Stimulated activated CD4-positive, alpha-beta T cell treated with anti-CD3 and anti-CD28 coated beads, Interleukin-15, amount 100 ng/mL, for 48 hours (primary cell): ENCODE measurements at regions not wholly inside any gene's neighbourhood (a gene's known extent, or its start where the extent isn't known, plus 50 kb on each side); places are given as distances from the start of the nearest gene placed in this dataset.

ENCODE experiments used
- DNase-seq, 2 donors: peaks; one replicate each; pipeline ENCODE4 v3.0.0-alpha.2; 2020; ENCODE audit warnings: low read depth in 2 of 2

GRCh38 chr2:185147361-185147760 lies 549.0 kb downstream of the ZNF804A start:
- DNase-seq = no peak

DNA sequence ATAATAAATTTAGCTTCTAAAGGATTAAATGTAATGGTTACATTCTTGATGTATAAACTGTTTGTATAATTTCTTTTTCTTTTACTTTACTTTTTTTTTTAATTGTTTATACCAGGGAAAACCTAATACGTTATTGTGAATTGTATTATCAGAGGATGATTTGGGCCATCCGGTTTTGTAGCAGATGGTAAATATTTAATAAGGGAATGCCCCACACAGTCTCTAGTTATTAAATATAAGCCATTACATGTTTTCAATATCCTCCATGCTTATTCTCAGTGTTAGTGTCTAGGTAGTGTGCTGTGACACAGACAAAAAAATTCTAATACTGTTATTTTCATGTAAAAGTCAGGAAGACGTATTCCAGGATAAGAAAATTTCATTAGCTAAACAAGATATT lies 553.9 kb downstream of the ZNF804A start:
- no peak for DNase-seq

DNA sequence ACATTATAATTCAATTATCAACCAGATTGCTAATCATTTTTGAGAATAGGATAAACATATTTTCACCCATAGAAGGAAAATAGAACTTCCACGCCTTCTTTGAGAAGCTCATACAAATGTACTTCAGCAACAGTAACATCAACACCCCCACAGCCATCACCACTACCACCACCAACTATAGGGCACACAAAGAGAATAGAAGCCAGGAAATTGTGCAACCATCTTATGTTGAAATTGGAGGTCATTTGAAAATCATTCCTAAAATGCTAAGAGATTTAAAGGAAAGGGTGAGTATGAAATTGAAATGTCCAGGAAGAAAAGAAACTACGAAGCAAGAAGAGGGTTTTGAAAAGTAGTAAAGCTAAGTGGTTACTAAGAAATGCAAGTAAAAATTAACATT lies 563.4 kb downstream of the ZNF804A start:
- DNase-seq = no peak

DNA sequence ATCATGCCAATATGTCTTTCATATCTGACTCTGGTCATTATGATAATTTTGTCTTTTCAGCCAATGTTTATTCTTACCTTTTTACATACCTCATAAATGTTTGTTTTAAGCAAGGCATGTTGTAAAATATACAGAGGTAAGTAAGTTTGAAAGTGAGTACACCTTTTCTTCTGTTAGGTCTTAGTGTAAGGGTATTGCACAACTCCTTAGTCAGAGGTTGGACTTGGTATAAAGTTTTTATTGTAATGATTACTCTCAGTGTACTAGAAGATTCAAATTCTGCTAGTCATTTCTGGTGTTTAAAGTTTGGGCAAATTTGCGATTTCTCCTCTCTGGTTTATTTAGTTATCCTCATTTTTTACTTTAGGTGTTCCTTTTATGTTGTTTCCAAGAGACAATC lies 564.3 kb upstream of the FSIP2 start:
- DNase-seq = no peak

GRCh38 chr2:185179743-185180142 lies 558.9 kb upstream of the FSIP2 start:
- DNase-seq = no peak

DNA sequence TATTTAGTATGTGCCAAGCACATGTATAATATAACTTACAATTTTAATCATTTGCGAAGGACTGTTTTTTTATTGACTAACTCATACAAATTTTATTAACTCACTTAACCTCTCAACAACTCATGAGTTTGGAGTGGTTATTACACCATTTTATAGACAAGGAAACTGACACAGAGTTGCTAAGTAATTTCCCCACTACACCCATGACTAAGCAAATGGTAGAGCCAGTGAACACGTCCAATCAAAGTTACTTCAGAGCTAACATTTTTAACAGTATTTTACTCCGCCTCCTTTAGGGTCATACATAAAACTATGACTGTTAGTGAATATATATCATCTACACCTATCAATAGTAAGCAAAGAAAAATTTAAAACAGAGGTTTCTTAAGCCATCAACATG lies 556.7 kb upstream of the FSIP2 start:
- DNase-seq = no peak

DNA sequence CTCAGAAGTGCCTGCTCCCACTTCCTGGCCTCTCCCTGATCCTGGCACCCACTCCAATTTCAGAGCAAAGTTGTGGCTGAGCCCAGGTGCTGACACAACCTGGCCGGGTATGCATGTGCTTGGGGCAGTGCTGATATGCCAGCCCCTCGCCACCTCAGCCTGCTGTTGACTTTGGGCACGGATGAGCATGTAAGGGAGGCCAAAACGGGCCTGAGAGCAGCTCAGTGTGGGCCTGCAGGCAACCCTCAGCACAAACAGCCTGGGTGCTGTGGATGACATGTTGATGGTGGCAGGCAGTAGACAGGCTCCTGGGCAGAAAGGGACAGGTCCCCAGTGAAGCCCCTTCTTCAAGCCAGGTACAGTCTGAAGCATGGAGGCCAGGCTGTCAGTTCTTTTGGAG lies 553.6 kb upstream of the FSIP2 start:
- DNase-seq = no peak

GRCh38 chr2:185187421-185187820 lies 551.2 kb upstream of the FSIP2 start:
- DNase-seq = no peak

DNA sequence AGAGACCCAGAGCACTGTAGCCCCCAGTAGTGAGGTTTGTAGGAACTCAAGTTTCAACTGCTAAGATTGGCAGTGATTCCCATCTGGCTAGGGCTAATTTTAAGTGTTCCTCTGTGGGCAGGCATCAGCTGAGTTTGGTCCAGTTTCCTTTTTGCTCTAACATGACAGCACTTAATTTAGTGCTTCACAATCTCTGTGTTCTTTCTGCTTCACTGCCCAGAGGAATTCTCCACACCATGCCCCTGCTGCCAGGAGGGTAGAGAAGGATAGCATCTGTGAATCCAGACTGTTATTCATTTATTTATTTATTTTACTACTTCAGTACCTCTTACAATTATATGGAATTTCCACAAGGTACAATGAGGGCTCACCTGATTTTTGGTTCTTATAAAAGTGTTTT lies 549.9 kb upstream of the FSIP2 start:
- no peak for DNase-seq

- no peak for DNase-seq
These were observed 537.5 kb upstream of the FSIP2 start for GRCh38 chr2:185201063-185201462.

GRCh38 chr2:185202381-185202780 lies 536.2 kb upstream of the FSIP2 start:
- DNase-seq = no peak

- DNase-seq = no peak
These were observed 535.6 kb upstream of the FSIP2 start for GRCh38 chr2:185202945-185203528.

DNA sequence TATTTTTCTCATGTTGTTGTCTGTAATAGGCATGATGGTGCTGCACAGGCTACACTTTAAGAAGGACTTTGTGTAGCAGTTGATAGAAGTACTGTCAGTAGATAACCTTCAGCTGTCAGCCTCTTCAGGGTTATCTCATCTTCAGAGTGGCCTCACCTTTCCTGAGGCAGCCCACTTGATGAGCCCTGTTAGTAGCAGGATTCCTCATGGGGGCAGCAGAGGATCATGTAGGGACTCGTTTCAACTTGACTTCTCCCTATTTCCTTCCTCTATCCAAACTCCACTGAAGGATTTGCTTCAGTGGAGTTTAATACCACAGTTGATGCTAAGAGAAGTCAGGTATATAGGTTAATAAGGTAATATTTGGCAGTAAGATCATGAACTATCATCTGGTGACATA lies 530.3 kb upstream of the FSIP2 start:
- no peak for DNase-seq

GRCh38 chr2:185215497-185215896 lies 523.1 kb upstream of the FSIP2 start:
- DNase-seq = no peak

- no peak for DNase-seq
These were observed 518.6 kb upstream of the FSIP2 start for GRCh38 chr2:185219981-185220380.

DNA sequence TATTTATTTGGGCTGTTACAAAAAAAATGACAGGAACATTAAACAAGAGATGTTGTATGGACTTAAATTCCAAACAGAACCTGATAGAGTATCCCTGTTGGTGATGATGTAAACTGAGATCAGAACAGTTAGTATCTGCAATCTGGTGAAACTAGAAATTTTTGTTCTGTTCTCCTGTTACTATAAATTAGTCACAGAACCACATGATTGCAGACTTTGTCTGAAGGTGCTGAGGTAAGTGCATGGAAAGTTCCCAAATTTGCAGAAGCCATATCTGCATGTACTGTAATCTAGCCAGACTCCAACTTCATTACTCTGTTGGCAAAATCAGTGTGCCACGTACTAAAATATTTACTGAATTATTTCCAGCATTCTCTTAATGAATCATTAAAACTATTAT lies 516.3 kb upstream of the FSIP2 start:
- no peak for DNase-seq

- DNase-seq = no peak
These were observed 511.2 kb upstream of the FSIP2 start for GRCh38 chr2:185227391-185227790.

DNA sequence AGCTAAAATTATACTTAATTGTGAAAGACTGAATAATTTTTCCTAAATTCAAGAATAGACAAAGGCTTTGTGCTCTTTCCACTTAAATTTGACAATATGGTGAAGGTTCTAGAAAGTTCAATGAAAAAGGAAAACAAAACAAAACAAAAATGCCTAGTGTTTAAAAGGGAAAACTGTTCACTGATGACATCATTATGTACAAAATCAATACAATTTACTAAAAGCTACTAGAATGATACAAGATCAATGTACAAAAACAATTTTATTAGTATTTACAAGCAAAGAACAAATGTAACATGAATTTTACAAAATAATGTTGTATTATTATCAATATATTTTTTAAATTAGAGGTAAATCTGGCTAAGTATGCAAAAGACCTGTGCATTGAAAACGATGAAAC lies 499.1 kb upstream of the FSIP2 start:
- no peak for DNase-seq

GRCh38 chr2:185240796-185241195 lies 497.8 kb upstream of the FSIP2 start:
- DNase-seq = no peak

- DNase-seq = no peak
These were observed 497.0 kb upstream of the FSIP2 start for GRCh38 chr2:185241556-185241955.

DNA sequence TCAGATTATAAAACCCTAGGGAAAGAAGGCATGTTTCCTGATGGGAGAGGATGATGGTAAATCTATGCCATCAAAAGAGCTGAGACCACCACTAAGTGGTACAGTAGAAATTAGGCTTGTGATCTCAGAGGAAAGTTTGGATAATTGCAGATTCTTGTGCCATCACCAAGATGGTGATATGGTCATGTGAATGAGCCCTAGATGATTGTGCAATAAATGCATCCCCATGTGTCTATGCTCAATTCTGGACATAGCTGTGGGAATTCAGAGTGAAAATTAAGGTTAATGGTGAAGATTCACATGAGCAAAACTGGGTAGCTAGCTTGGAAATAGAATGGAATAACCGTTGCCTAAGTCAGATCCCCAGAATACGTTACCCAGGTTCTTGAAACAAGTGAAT lies 496.1 kb upstream of the FSIP2 start:
- DNase-seq = no peak

DNA sequence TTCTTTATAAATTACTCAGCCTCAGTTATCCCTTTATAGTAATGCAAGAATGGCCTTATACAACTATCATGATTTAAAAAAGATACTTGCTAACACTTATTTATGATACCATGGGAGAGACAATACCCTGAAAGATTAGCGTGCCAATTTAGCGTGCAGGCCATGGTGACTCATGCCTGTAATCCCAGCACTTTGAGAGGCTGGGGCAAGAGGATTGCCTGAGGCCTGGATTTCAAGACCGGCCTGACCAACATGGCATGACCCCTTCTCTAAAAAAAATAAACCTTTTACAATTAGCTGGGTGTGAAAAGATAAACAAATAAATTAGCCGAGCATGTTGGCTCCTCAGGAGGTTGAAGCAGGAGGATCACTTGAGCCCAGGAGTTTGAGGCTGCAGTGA lies 493.4 kb upstream of the FSIP2 start:
- no peak for DNase-seq

GRCh38 chr2:185245806-185246205 lies 492.8 kb upstream of the FSIP2 start:
- no peak for DNase-seq

- no peak for DNase-seq
These were observed 491.9 kb upstream of the FSIP2 start for GRCh38 chr2:185246717-185247116.

- DNase-seq = no peak
These were observed 483.0 kb upstream of the FSIP2 start for GRCh38 chr2:185255566-185255965.
